ENCODE measurements at regions not wholly inside any gene's neighbourhood (a gene's known extent, or its start where the extent isn't known, plus 50 kb on each side); places are given as distances from the start of the nearest gene placed in this dataset.
"Not testable (repeated sequence)": the region's sequence is repeated elsewhere in the genome, so short reads cannot be mapped to it uniquely, and the experiment has no call there.

- no peak for DNase-seq
These were observed 50.4 kb downstream of the KATNIP start for GRCh38 chr16:27600381-27600780.

DNA sequence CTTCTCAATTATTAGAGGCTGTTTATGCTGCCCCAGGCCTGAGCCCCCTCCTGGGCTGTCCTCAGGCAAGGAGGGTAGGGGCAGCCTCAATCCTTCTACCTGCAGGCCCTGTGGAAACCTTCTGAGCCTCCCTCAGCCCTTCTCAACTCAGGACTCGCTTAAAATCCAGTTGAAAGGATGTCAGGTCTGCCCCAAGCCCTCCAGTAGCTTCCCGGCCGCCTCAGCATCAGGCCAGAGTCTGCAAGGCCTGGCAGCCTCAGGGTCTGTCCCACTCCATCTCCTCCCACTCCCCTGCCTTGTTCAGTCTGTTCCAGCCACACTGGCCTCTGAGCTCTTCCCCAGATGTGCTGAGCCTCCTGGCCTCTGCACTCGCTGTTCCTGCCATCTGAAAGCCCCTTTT is 52.2 kb downstream of the KATNIP start:
- no peak for DNase-seq

DNA sequence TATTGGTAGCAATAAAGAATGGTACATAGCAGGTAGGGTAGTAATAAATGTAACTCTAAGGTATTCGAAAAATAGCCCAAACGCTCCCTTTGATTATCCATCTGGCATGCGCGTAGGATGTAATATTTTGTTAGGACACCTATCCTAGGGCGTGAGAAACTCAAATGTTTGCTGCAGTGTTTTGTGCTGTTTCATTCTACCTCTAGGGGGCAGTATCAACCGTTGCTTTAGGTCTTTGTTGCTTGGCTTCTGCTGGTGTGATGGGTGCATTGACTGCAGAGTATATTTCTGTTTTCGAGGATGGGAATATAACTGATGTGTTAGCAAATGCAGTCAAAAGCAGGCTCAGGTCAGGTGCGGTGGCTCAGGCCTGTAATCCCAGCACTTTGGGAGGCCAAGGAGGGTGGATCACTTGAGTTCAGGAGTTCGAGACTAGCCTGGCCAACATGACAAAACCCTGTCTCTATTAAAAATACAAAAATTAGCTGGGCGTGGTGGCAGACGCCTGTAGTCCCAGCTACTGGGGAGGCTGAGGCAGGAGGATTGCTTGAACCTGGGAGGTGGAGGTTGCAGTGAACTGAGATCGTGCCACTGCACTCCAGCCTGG is 55.7 kb downstream of the KATNIP start:
- DNase-seq: peak; percentile 21

GRCh38 chr16:27611340-27611739 is 61.4 kb downstream of the KATNIP start:
- DNase-seq: no peak

- DNase-seq: no peak
These were observed 63.4 kb downstream of the KATNIP start for GRCh38 chr16:27613238-27613791.

DNA sequence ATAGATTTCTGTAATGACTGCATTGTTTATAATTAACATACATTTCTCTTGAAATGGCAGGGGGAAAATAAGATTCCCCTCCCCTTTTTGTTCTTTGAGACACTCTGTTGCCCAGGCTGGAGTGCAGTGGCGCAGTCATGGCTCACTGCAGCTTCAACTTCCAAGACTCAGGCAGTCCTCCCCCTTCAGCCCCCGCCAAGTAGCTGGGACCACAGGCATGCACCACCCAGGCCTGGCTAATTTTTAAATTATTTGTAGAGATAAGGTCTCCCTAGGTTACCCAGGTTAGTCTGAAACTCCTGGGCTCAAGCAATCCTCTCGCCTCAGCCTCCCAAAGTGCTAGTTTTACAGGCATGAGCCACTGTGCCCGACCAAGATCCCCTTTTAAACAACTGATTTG is 67.7 kb downstream of the KATNIP start:
- DNase-seq: no peak

GRCh38 chr16:27618165-27618564 is 68.2 kb downstream of the KATNIP start:
- no peak for DNase-seq

GRCh38 chr16:27618606-27619327 is 68.8 kb downstream of the KATNIP start:
- DNase-seq: no peak

GRCh38 chr16:27620541-27620940 is 70.6 kb downstream of the KATNIP start:
- DNase-seq: no peak

- no peak for DNase-seq
These were observed 74.5 kb downstream of the KATNIP start for GRCh38 chr16:27624154-27625049.

DNA sequence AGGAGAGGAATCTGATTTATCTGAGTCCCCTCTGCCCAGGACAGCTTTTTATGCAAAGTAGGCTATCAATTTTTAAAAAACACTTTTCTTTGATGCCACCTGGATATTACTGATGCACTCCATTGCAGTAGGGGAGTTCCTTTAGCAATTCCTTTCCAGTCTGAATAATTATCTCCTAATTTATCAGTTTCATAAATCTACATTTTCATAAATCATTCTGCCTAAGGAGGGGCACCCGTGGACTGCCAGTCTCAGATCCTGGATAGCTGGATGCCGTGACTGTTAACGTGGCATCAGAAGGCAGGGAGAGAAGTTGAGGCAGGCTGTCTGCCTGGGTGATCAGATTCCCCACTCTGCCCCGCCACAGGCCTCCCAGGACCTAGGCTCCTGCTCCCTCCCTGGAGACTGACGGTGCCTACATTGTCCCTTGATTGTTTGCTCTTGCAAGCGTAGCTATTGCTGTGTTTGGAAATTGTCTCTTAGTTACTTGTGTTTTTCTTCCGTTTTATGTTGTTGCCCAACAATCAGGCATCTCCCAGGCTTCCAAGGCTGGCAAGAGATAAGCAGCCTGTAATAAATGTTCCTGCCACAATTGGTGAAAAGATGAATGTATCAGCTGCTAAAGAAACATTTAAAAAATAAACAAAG is 75.2 kb downstream of the KATNIP start:
- no peak for DNase-seq

DNA sequence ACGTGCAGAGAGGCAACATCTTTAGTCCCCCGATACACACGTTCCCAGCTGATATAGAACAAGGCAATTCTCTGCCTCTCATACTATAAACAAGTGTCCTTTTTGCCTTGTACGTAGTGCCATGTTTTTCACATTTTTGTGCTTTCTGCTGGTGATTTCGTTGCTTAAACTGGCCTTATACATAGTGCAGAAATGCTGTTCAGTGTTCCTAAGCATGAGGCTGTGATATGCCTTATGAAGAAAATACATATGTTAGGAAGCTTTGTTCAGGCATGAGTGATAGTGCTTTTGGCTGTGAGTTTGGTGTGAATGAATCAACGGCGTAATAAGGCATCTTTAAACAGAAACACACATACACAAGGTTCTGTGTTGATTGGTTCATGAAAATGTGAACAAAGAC is 77.2 kb downstream of the KATNIP start:
- DNase-seq: no peak

DNA sequence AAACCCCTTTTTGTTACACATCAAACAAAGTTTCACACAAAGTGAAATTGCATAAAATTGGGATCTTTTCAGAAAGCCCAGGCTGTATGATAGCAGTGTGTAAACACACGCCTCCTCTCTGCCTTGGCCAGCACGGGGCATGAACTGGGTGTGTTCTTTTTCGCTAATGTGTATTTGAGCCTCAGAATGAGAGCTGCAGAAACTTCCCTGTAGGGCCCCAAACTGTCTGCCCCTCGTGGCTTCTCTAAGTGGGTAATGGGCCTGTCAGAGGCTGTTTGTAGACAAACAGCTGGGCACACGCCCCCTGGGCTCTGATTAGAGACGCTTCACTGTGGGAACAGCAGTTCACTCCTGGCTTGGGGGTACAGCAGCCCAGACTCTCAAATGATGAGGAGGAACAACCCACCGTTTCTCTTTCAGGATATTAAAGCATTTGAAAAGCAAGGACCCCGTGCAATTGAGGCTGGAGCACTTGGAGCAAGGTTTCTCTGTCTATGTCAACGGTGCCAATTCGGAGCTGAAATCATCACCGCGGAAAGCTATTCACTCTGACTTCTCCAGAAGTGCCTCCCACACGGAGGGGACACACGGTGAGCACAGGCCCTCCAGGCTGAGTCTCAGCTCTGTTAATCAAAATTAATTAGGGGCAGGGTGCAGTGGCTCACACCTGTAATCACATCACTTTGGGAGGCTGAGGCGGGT is 78.4 kb downstream of the KATNIP start:
- peak; percentile 3 for DNase-seq

- DNase-seq: not testable (repeated sequence)
These were observed 79.1 kb downstream of the KATNIP start for GRCh38 chr16:27628943-27629462.

DNA sequence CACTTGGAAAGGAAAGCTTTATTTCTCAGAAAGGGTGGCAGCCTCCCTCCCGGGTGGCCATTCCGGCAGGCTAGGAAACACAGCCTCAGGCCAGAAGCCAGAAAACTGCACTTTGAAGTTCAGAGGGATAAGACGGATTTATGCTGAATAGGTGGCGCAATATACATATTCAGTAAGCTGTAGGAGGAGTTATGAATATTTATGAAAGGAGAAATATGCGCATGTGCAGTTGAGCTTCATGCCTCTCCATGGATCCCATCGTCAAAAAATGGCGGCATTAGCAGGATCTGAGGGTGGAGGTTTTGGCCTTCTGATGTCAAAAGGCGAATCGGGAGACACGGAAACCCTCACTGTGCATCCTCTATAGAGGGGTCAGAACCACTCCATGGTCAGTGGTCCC is 82.3 kb downstream of the KATNIP start:
- DNase-seq: no peak

GRCh38 chr16:27633221-27633620 is 83.3 kb downstream of the KATNIP start:
- no peak for DNase-seq

- no peak for DNase-seq
These were observed 83.8 kb downstream of the KATNIP start for GRCh38 chr16:27633721-27634120.

DNA sequence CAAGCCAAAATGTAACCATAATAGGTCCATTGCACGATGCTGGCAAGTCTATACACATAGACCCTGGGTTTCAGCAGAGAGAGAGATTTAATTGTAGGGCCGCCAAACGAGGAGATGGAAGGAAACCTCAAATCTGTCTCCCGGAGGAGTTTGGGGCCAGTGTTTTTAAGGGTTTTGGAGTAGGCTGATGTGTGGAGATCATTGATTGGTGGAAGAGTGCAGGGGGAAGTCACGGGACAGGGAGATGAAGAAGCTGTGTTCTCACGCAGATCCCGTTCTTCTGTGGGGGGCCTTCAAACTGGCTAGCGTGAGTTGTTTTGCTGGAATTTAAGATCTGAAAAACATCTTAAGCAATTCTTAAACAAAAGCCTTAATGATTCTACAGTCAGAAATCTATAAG is 84.8 kb downstream of the KATNIP start:
- DNase-seq: no peak

DNA sequence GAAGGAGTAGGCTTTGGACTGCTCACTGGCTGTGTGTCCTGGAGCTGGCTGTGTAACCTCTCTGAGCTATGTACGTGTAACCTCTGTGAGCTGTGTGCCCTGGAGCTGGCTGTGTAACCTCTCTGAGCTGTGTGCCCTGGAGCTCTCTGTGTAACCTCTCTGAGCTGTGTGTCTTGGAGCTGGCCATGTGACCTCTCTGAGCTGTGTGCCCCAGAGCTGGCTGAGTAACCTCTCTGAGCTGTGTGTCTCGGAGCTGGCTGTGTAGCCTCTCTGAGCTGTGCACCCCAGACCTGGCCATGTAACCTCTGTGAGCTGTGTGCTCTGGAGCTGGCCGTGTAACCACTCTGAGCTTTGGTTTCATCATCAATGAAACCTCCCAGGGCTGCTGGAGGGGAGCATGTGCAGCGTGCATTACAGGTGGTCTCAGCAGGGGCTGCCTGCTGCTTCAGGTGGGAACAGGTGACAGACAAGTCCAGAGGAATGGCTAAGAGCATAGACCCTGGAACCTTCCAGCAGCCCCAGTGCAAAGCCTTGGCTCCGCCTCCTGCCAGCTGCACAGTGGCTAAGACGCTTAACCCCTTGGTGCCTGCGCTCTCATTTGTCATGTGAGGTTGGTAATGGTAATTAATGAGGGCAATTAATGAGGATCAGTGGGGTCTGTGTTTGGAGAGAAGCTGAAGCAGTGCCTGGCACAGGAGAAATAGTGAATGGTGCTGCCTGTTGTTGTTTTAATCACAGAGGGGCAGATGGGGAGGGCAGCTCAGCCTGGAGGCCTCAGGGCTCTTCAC is 86.7 kb downstream of the KATNIP start:
- DNase-seq: no peak

DNA sequence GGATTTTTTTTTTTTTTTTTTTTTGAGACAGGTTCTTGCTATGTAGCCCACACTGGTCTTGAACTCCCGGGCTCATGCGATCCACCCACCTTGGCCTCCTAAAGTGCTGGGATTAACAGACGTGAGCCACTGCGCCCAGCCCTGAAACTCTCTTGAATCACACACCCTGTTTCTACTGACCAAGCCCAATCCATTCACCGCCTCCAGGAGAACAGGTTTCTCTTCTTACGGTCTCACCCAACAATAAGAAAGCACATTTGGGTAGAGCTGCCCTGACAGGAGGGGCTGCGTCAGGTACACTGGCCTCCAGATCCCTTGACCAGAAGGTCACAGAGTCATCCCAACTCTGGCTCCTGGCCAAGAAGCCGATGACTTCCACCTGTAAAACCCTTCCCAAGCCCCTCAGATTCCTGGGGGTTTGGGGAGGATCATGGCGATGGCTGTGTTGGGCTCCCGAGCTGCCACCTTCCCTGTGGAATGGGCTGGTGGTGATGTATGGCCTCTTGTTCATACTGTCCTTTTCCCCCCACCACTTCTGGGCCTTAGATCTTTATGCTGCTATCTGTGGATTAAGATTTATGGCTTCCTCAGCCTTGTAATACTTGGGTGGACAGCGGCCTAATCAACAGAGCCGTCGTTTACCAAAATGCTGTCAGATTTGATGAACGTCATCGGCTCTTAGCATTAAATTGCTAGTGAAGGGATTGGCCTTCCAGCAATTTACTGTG is 89.1 kb downstream of the KATNIP start:
- DNase-seq: no peak
